Tibial nerve (tissue), 4 donors: ENCODE measurements at regions not wholly inside any gene's neighbourhood (a gene's known extent, or its start where the extent isn't known, plus 50 kb on each side); places are given as distances from the start of the nearest gene placed in this dataset.

Source experiments
- DNase-seq, 2 donors: peaks; one replicate each; pipeline ENCODE4 v3.0.0-alpha.2; 2019; ENCODE audit warnings: low spot score in 2 of 2
- H3K27ac ChIP-seq, 4 donors: fragments of 200-600 bp; sonication (generic) in 3 of 4; one replicate each; pipeline ENCODE4 v1.5.1; 2017 to 2019; ENCODE audit warnings: mild to moderate bottlenecking in 1 of 4
- H3K27me3 ChIP-seq, 2 donors: fragments of 200-600 bp; sonication (generic) in 1 of 2; one replicate each; pipeline versions ENCODE4 v1.5.1 to v1.6.0; 2017 to 2019
- H3K36me3 ChIP-seq, 3 donors: fragments of 200-600 bp; sonication (generic); one replicate each; pipeline ENCODE4 v1.5.1; 2018 to 2019
- H3K4me1 ChIP-seq, 4 donors: fragments of 200-600 bp; sonication (generic) in 3 of 4; one replicate each; pipeline ENCODE4 v1.5.1; 2017 to 2019
- H3K4me3 ChIP-seq, 4 donors: fragments of 200-600 bp; sonication (generic) in 3 of 4; one replicate each; pipeline ENCODE4 v1.5.1; 2017 to 2019; ENCODE audit warnings: mild to moderate bottlenecking in 1 of 4, moderate library complexity in 1 of 4
- H3K9me3 ChIP-seq, 4 donors: fragments of 200-600 bp; sonication (generic) in 3 of 4; one replicate each; pipeline ENCODE4 v1.5.1; 2017 to 2019
- CTCF ChIP-seq, 5 experiments: fragments of 200-600 bp in 3 of 5; fragments of 450-650 bp in 2 of 5; sonication (generic) in 3 of 5; IDR thresholded peaks; one replicate each; pipeline ENCODE4 v1.5.1; 2016 to 2019; ENCODE audit warnings: antibody characterized with exemption in 5 of 5, mild to moderate bottlenecking in 3 of 5, moderate library complexity in 2 of 5
- EP300 ChIP-seq, 2 donors: sonication (generic); formaldehyde crosslinking; IDR thresholded peaks; one replicate each; pipeline ENCODE4 v1.6.1; 2017; ENCODE audit warnings: antibody characterized with exemption in 2 of 2, mild to moderate bottlenecking in 1 of 2
- POLR2A ChIP-seq, 2 donors: fragments of 450-650 bp; IDR thresholded peaks; one replicate each; pipeline ENCODE4 v1.6.1; 2017; ENCODE audit warnings: antibody characterized with exemption in 2 of 2, mild to moderate bottlenecking in 2 of 2, moderate library complexity in 2 of 2
- WGBS, 2 donors: methylation state at CpG; one replicate each; pipeline ENCODE4 v1.1.5; 2018; 5-methylcytosine and 5-hydroxymethylcytosine counted together

DNA sequence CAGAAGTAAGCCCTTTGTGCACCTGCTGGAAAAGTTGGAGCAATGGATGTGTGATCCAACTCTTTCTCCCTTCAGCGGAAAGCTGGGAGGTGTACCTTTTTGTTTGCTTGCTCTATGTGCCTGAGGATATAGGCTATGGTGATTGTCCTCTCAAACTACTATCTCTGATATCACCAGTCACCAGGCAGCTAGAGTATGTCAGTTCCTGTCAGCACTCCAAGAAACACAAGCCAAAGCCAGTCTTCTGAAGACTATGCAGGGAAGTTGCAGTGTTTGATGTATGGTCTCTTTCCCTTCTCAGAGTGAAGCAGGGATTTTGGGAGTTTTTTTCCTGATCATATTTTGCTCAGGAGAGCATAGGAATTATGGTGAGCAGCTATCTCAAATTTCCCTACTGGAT lies 146.4 kb downstream of the PTH2R start:
- Histone ChIP-seq H3K36me3 (no peaks in the 10 kb centered on the region), H3K27ac (no peak overlapping the region), H3K4me1 (no peaks in the 10 kb centered on the region), H3K4me3 (no peak overlapping the region), H3K9me3 (peaks cover 0 to 13% (median 0%) of the 10 kb centered on the region in 4 donors), H3K27me3 (no peaks in the 10 kb centered on the region)
- no peak for TF ChIP-seq CTCF (IDR thresholded peaks at IDR 0.05)
- TF ChIP-seq EP300 (IDR thresholded peaks at IDR 0.05): no peak
- TF ChIP-seq POLR2A (IDR thresholded peaks at IDR 0.05): no peak
- DNase-seq: no peak
- 93 to 100% methylated on average over 1 of the region's 1 CpG for WGBS, 2 donors

GRCh38 chr2:208556983-208557484 lies 150.4 kb downstream of the PTH2R start:
- no peak for DNase-seq
- no peak overlapping the region for H3K4me3 ChIP-seq
- WGBS, 2 donors: 64 to 72% methylated on average over 3 of the region's 3 CpGs
- peaks cover 0 to 15% (median 0%) of the 10 kb centered on the region in 4 donors for H3K9me3 ChIP-seq
- no peaks in the 10 kb centered on the region for H3K4me1 ChIP-seq
- no peaks in the 10 kb centered on the region for H3K27me3 ChIP-seq
- H3K27ac ChIP-seq: no peak overlapping the region
- H3K36me3 ChIP-seq: no peaks in the 10 kb centered on the region
- TF ChIP-seq CTCF (IDR thresholded peaks at IDR 0.05) (no peak), POLR2A (IDR thresholded peaks at IDR 0.05) (no peak)

- Histone ChIP-seq H3K27me3 (no peaks in the 10 kb centered on the region), H3K4me1 (no peaks in the 10 kb centered on the region), H3K9me3 (peaks cover 0 to 11% (median 0%) of the 10 kb centered on the region in 4 donors), H3K27ac (no peak overlapping the region), H3K4me3 (no peak overlapping the region), H3K36me3 (no peaks in the 10 kb centered on the region)
- DNase-seq: no peak
- TF ChIP-seq CTCF (IDR thresholded peaks at IDR 0.05) (no peak), EP300 (IDR thresholded peaks at IDR 0.05) (no peak), POLR2A (IDR thresholded peaks at IDR 0.05) (no peak)
- whole genome bisulfite sequencing, 2 donors: 83 to 91% methylated on average over 8 of the region's 8 CpGs
Observed at GRCh38 chr2:208565690-208566416, 159.3 kb downstream of the PTH2R start.

DNA sequence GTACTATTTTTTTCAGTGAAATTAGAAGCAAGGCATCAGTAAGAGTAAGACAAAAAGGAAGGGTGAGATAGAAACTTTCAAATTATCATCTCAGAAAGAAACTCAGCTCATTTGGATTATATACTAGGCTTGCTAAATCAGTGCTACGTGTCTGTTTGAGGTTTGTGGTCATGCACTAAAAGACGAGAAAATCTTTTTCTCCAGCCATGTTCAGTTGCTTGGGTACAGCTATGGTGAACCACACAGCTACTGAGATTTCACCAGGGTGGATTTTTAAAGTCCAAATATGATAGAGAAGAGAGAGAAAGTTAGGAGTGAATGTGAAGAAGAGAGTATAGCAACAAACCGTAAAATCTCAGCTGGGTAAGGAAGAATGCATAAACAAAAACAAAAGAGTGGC lies 161.6 kb downstream of the PTH2R start:
- 70 to 75% methylated on average over 3 of the region's 3 CpGs for WGBS, 2 donors
- no peaks in the 10 kb centered on the region for H3K9me3 ChIP-seq
- TF ChIP-seq POLR2A (IDR thresholded peaks at IDR 0.05) (no peak), EP300 (IDR thresholded peaks at IDR 0.05) (no peak), CTCF (IDR thresholded peaks at IDR 0.05) (no peak)
- no peak overlapping the region for H3K27ac ChIP-seq
- no peaks in the 10 kb centered on the region for H3K4me1 ChIP-seq
- no peak for DNase-seq
- no peaks in the 10 kb centered on the region for H3K36me3 ChIP-seq
- H3K4me3 ChIP-seq: no peak overlapping the region
- H3K27me3 ChIP-seq: no peaks in the 10 kb centered on the region

GRCh38 chr2:208570066-208570465 lies 163.5 kb downstream of the PTH2R start:
- Histone ChIP-seq H3K9me3 (no peaks in the 10 kb centered on the region), H3K36me3 (no peaks in the 10 kb centered on the region), H3K27me3 (no peaks in the 10 kb centered on the region), H3K27ac (no peak overlapping the region), H3K4me3 (no peak overlapping the region), H3K4me1 (no peaks in the 10 kb centered on the region)
- 82 to 89% methylated on average over 5 of the region's 5 CpGs for WGBS, 2 donors
- no peak for DNase-seq
- no peak for TF ChIP-seq CTCF (IDR thresholded peaks at IDR 0.05)
